ENCODE measurements at regions not wholly inside any gene's neighbourhood (a gene's known extent, or its start where the extent isn't known, plus 50 kb on each side); places are given as distances from the start of the nearest gene placed in this dataset.
A peak's percentile ranks its signal among the peaks of the same experiment; 100 is the strongest.

- H3K27me3 Mint-ChIP-seq = peaks cover 5% of the 10 kb centered on the region
- H3K27ac Mint-ChIP-seq = no peak overlapping the region
- ATAC-seq (ENCODE audit: low read depth) (no peak), DNase-seq (no peak)
- H3K36me3 Mint-ChIP-seq = no peaks in the 10 kb centered on the region
- H3K9me3 Mint-ChIP-seq = no peaks in the 10 kb centered on the region
- POLR2A ChIA-PET = no interaction called here
- H3K4me1 Mint-ChIP-seq = peaks cover 5% of the 10 kb centered on the region
- H3K4me3 Mint-ChIP-seq = no peak overlapping the region
Observed at GRCh38 chrX:30973784-30974427, 84.9 kb upstream of the TAB3 start.

DNA sequence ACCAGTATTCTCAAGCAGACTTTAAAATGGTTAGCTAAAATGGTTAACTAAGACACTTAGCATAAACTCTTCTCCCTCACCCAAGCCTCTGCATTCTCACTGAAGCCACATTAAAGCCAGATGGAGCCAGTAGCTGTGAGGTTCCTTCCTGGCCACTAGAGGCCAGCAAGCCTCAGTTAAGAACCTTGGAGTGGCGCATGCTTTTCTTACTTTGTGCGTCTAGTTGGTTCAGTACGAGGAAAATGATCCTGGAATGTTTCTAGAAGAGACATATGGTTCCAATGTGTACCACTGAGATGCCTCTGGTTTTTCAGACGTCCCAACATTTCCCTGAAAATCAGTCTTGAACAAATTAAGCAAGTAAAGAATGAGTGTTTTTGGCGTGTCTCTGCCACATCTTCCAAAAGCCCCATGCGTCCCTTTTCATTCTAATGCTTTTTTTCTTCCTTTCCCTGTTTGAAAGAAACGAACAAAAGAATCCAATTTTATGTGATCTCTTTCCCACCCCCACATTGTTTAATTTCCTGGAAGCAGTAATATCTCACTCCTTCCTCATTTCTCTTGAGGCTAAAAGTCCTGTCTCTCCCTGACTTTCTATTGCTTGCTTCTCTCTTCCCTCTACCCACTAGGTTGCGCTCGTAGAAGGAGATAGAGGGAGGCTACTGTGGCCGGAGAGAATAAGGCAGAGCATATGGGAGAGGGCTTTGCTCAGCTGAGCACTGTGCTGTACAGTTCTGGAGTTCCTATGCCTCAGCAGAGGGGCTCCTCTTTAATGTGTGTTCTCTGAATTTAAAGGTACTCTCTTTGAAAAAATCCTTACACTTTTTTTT, 82.9 kb upstream of the TAB3 start:
- H3K27ac Mint-ChIP-seq = no peak overlapping the region
- DNase-seq (no peak), ATAC-seq (ENCODE audit: low read depth) (peak; percentile 75)
- POLR2A ChIA-PET = no interaction called here
- H3K9me3 Mint-ChIP-seq = no peaks in the 10 kb centered on the region
- H3K4me3 Mint-ChIP-seq = peak overlapping the region; percentile 20
- H3K36me3 Mint-ChIP-seq = no peaks in the 10 kb centered on the region
- peaks cover 5% of the 10 kb centered on the region for H3K4me1 Mint-ChIP-seq
- H3K27me3 Mint-ChIP-seq = peaks cover 5% of the 10 kb centered on the region

- no peaks in the 10 kb centered on the region for H3K36me3 Mint-ChIP-seq
- H3K27me3 Mint-ChIP-seq = peaks cover 2% of the 10 kb centered on the region
- H3K4me1 Mint-ChIP-seq = peaks cover 4% of the 10 kb centered on the region
Observed at GRCh38 chrX:30967516-30967915, 78.5 kb upstream of the TAB3 start.

GRCh38 chrX:30965767-30966166, 76.7 kb upstream of the TAB3 start:
- no peak for DNase-seq
- H3K4me1 Mint-ChIP-seq = no peaks in the 10 kb centered on the region
- no peaks in the 10 kb centered on the region for H3K9me3 Mint-ChIP-seq
- no peak for ATAC-seq (ENCODE audit: low read depth)
- POLR2A ChIA-PET = no interaction called here
- no peak overlapping the region for H3K27ac Mint-ChIP-seq
- no peak overlapping the region for H3K4me3 Mint-ChIP-seq
- H3K36me3 Mint-ChIP-seq = no peaks in the 10 kb centered on the region
- H3K27me3 Mint-ChIP-seq = peaks cover 2% of the 10 kb centered on the region

More at GRCh38 chrX:30967516-30967915, 78.5 kb upstream of the TAB3 start:
- H3K9me3 Mint-ChIP-seq = no peaks in the 10 kb centered on the region
- no peak for ATAC-seq (ENCODE audit: low read depth)
- DNase-seq = no peak
- POLR2A ChIA-PET = no interaction called here
- H3K27ac Mint-ChIP-seq = no peak overlapping the region
- no peak overlapping the region for H3K4me3 Mint-ChIP-seq

GRCh38 chrX:30961387-30962174, 72.5 kb upstream of the TAB3 start:
- POLR2A ChIA-PET = no interaction called here
- H3K4me1 Mint-ChIP-seq = no peaks in the 10 kb centered on the region
- no peaks in the 10 kb centered on the region for H3K36me3 Mint-ChIP-seq
- peaks cover 2% of the 10 kb centered on the region for H3K27me3 Mint-ChIP-seq
- ATAC-seq (ENCODE audit: low read depth) (no peak), DNase-seq (no peak)
- H3K9me3 Mint-ChIP-seq = no peaks in the 10 kb centered on the region
- no peak overlapping the region for H3K27ac Mint-ChIP-seq
- no peak overlapping the region for H3K4me3 Mint-ChIP-seq

- Mint-ChIP-seq H3K36me3 (no peaks in the 10 kb centered on the region), H3K27me3 (no peaks in the 10 kb centered on the region), H3K4me1 (no peaks in the 10 kb centered on the region), H3K27ac (no peak overlapping the region), H3K9me3 (no peaks in the 10 kb centered on the region), H3K4me3 (no peak overlapping the region)
- no peak for DNase-seq
- no peak for ATAC-seq (ENCODE audit: low read depth)
- POLR2A ChIA-PET = no interaction called here
Observed at GRCh38 chrX:30957753-30958152, 68.7 kb upstream of the TAB3 start.

- ATAC-seq (ENCODE audit: low read depth) (no peak), DNase-seq (no peak)
- Mint-ChIP-seq H3K9me3 (no peaks in the 10 kb centered on the region), H3K4me3 (no peak overlapping the region), H3K27me3 (no peaks in the 10 kb centered on the region), H3K4me1 (no peaks in the 10 kb centered on the region), H3K27ac (no peak overlapping the region), H3K36me3 (no peaks in the 10 kb centered on the region)
- POLR2A ChIA-PET = no interaction called here
Observed at GRCh38 chrX:30955687-30956086, 66.6 kb upstream of the TAB3 start.

GRCh38 chrX:30951003-30951402, 61.9 kb upstream of the TAB3 start:
- H3K27ac Mint-ChIP-seq = no peak overlapping the region
- H3K36me3 Mint-ChIP-seq = no peaks in the 10 kb centered on the region
- no peaks in the 10 kb centered on the region for H3K4me1 Mint-ChIP-seq
- no peaks in the 10 kb centered on the region for H3K9me3 Mint-ChIP-seq
- ATAC-seq (ENCODE audit: low read depth) (no peak), DNase-seq (no peak)
- POLR2A ChIA-PET = no interaction called here
- H3K4me3 Mint-ChIP-seq = no peak overlapping the region
- no peaks in the 10 kb centered on the region for H3K27me3 Mint-ChIP-seq

GRCh38 chrX:30950391-30950790, 61.3 kb upstream of the TAB3 start:
- no peak for ATAC-seq (ENCODE audit: low read depth)
- no peak overlapping the region for H3K27ac Mint-ChIP-seq
- no peaks in the 10 kb centered on the region for H3K36me3 Mint-ChIP-seq
- no peak for DNase-seq
- H3K4me3 Mint-ChIP-seq = no peak overlapping the region
- H3K27me3 Mint-ChIP-seq = no peaks in the 10 kb centered on the region
- no peaks in the 10 kb centered on the region for H3K9me3 Mint-ChIP-seq
- H3K4me1 Mint-ChIP-seq = no peaks in the 10 kb centered on the region
- POLR2A ChIA-PET = no interaction called here

DNA sequence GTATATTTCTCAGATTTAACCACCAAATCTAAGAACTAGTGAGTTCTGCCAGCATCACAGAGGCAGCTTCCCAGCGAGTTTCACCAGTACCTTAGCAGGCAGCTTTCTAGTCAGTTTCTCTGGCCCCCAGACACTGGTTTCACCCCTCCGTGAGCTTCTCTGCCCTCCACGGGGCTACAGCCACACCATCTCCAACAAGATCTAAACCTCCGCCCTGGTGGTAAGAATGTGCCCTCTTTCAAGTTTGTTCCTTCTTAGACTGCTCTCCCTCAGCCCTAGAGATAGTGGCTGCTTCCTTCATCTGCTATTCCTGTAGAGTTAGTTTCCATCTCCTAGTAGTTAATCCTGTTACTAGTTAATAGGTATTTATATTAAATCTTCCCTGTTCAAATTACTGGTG, 60.5 kb upstream of the TAB3 start:
- Mint-ChIP-seq H3K4me3 (no peak overlapping the region), H3K36me3 (no peaks in the 10 kb centered on the region), H3K27me3 (no peaks in the 10 kb centered on the region), H3K9me3 (no peaks in the 10 kb centered on the region), H3K4me1 (no peaks in the 10 kb centered on the region), H3K27ac (no peak overlapping the region)
- POLR2A ChIA-PET = no interaction called here
- no peak for DNase-seq
- no peak for ATAC-seq (ENCODE audit: low read depth)

DNA sequence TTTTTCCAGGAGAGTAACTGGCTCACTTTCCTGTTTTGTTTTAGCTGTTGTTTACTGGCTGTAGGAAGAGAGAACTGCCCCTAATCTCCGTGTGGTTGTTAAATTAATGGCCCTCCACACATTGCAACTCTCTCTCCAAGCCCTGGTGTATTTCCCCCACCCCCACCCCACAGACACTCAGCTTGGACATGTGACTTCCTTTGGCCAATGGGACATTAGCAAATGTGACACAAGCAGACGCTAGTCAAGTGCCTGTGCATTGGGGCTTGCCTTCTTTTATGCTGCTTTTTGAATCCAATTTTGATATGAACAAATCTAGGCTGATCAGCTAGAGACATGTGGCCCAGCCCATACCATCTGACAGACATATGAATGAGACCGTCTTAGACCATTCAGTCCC, 59.6 kb upstream of the TAB3 start:
- Mint-ChIP-seq H3K4me3 (no peak overlapping the region), H3K36me3 (no peaks in the 10 kb centered on the region), H3K9me3 (no peaks in the 10 kb centered on the region), H3K4me1 (no peaks in the 10 kb centered on the region), H3K27me3 (no peaks in the 10 kb centered on the region), H3K27ac (no peak overlapping the region)
- POLR2A ChIA-PET = no interaction called here
- ATAC-seq (ENCODE audit: low read depth) = no peak
- DNase-seq = no peak

GRCh38 chrX:30948051-30948450, 59.0 kb upstream of the TAB3 start:
- DNase-seq (no peak), ATAC-seq (ENCODE audit: low read depth) (no peak)
- POLR2A ChIA-PET = no interaction called here
- Mint-ChIP-seq H3K4me1 (no peaks in the 10 kb centered on the region), H3K36me3 (no peaks in the 10 kb centered on the region), H3K9me3 (no peaks in the 10 kb centered on the region), H3K4me3 (no peak overlapping the region), H3K27ac (no peak overlapping the region), H3K27me3 (no peaks in the 10 kb centered on the region)

DNA sequence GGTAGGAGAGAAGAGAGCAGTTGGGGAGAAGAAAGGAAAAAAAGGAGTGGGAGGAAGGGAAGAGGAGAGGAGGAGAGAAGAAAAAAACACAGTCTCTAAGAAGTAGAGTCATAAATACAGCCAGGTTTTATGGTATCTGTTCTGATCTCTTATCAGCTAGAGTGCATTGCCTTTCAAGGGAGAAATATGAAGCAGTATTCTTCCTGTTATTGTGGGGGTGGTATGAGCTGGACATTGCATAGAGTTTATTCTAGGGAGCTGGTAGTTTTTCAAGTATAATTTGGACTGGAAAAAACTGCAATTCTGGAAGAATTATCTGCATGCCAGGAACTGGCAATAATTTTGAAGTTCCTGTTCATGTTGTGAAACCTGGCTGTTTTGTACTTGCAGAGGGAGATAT, 54.9 kb upstream of the TAB3 start:
- Mint-ChIP-seq H3K27me3 (no peaks in the 10 kb centered on the region), H3K4me1 (no peaks in the 10 kb centered on the region), H3K36me3 (no peaks in the 10 kb centered on the region), H3K4me3 (no peak overlapping the region), H3K9me3 (no peaks in the 10 kb centered on the region), H3K27ac (no peak overlapping the region)
- POLR2A ChIA-PET = no interaction called here
- ATAC-seq (ENCODE audit: low read depth) (no peak), DNase-seq (no peak)

DNA sequence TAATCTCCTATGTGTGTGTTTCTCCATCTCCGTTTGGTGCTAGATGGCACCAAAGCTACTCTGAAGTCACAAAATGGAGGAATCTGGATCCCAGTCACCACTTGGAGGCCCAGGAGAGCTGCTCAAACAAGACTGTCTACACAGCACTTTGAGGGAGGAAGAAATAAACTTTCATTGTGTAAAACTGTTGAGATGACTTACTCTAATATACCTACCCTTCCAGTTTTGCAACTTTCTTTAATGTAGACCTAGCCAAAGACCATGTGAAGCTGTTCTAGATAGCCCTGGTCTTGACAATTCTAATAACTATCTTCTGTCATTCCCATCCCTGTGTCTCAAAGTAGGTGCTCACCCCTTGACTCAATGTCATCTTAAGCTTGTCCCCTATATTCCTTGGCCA, 52.8 kb upstream of the TAB3 start:
- Mint-ChIP-seq H3K36me3 (no peaks in the 10 kb centered on the region), H3K9me3 (no peaks in the 10 kb centered on the region), H3K4me3 (no peak overlapping the region), H3K27ac (no peak overlapping the region), H3K27me3 (no peaks in the 10 kb centered on the region), H3K4me1 (no peaks in the 10 kb centered on the region)
- DNase-seq = no peak
- POLR2A ChIA-PET = no interaction called here
- ATAC-seq (ENCODE audit: low read depth) = no peak
